Keratinocyte (primary cell): ENCODE measurements at regions not wholly inside any gene's neighbourhood (a gene's known extent, or its start where the extent isn't known, plus 50 kb on each side); places are given as distances from the start of the nearest gene placed in this dataset.
A peak's percentile ranks its signal among the peaks of the same experiment; 100 is the strongest.

ENCODE experiments used
- DNase-seq: peaks from one replicate; pipeline ENCODE4 v3.0.0-alpha.2; 2011; ENCODE audit warnings: low read depth, missing footprints, low spot score
- FAIRE-seq: peaks from 2 replicates; lab custom pipeline; 2011; peaks lifted over from hg19 to GRCh38; lab: Jason Lieb, UNC
- H2AFZ ChIP-seq: 2 replicates; pipeline ENCODE4 v1.6.0; 2012; ENCODE audit warnings: low read length, control low read depth, inconsistent platforms; ENCODE audit not compliant: control insufficient read depth
- H3K27ac ChIP-seq: 2 replicates; pipeline ENCODE4 v1.5.1; 2011; ENCODE audit warnings: low read length; ENCODE audit not compliant: control insufficient read depth, insufficient read depth
- H3K27me3 ChIP-seq: 3 replicates; pipeline ENCODE4 v1.6.0; 2011; ENCODE audit warnings: low read length; ENCODE audit not compliant: control insufficient read depth, insufficient read depth; ENCODE audit errors: extremely low read depth
- H3K36me3 ChIP-seq, 2 experiments: 2 replicates in 1 of 2; 3 replicates in 1 of 2; pipeline ENCODE4 v1.5.1; 2011; ENCODE audit warnings: low read length in 2 of 2, mild to moderate bottlenecking in 1 of 2; ENCODE audit not compliant: control insufficient read depth in 2 of 2, insufficient read depth in 2 of 2; ENCODE audit errors: extremely low read depth in 1 of 2
- H3K4me1 ChIP-seq: 3 replicates; pipeline ENCODE4 v1.5.1; 2011; ENCODE audit warnings: low read length; ENCODE audit not compliant: control insufficient read depth, insufficient read depth; ENCODE audit errors: extremely low read depth
- H3K4me2 ChIP-seq: 3 replicates; pipeline ENCODE4 v1.6.0; 2011; ENCODE audit warnings: low read depth, low read length; ENCODE audit not compliant: control insufficient read depth, insufficient read depth; ENCODE audit errors: extremely low read depth
- H3K4me3 ChIP-seq, 3 experiments: fragments of 200-600 bp in 1 of 3; sonication (generic) in 1 of 3; 2 replicates in 2 of 3; 3 replicates in 1 of 3; pipeline ENCODE4 v1.5.1; 2011 to 2016; ENCODE audit warnings: low read length in 3 of 3, mild to moderate bottlenecking in 3 of 3, control low read depth in 2 of 3, inconsistent platforms in 1 of 3, low read depth in 1 of 3, mixed read lengths in 1 of 3, mixed run types in 1 of 3, moderate library complexity in 1 of 3; ENCODE audit not compliant: control insufficient read depth in 2 of 3, insufficient read depth in 2 of 3; ENCODE audit errors: extremely low read depth in 1 of 3
- H3K79me2 ChIP-seq: 2 replicates; pipeline ENCODE4 v1.6.0; 2012; ENCODE audit warnings: low read length; ENCODE audit not compliant: control insufficient read depth, insufficient read depth
- H3K9ac ChIP-seq: 3 replicates; pipeline ENCODE4 v1.6.0; 2011; ENCODE audit warnings: low read length; ENCODE audit not compliant: control insufficient read depth, insufficient read depth; ENCODE audit errors: extremely low read depth
- H3K9me1 ChIP-seq: 3 replicates; pipeline ENCODE4 v1.6.0; 2011; ENCODE audit warnings: low read length; ENCODE audit not compliant: control insufficient read depth, insufficient read depth; ENCODE audit errors: extremely low read depth
- H3K9me3 ChIP-seq: 2 replicates; pipeline ENCODE4 v1.5.1; 2012; ENCODE audit warnings: low read depth, low read length; ENCODE audit not compliant: control insufficient read depth
- H4K20me1 ChIP-seq: 3 replicates; pipeline ENCODE4 v1.6.0; 2011; ENCODE audit warnings: low read length; ENCODE audit not compliant: control insufficient read depth, insufficient read depth; ENCODE audit errors: extremely low read depth
- CTCF ChIP-seq, 3 experiments: IDR thresholded peaks in 1 of 3; conservative IDR thresholded peaks in 1 of 3; optimal IDR thresholded peaks in 1 of 3; 2 replicates in 2 of 3; 3 replicates in 1 of 3; pipeline versions ENCODE3 to v1.5.1; 2011; ENCODE audit warnings: low read length in 3 of 3, mild to moderate bottlenecking in 3 of 3, moderate library complexity in 2 of 3, control low read depth in 1 of 3, inconsistent platforms in 1 of 3; ENCODE audit not compliant: insufficient read depth in 2 of 3; ENCODE audit errors: extremely low read depth in 1 of 3
- EZH2 ChIP-seq: IDR thresholded peaks from one replicate; pipeline ENCODE4 v1.6.1; 2012; ENCODE audit warnings: inconsistent platforms, mild to moderate bottlenecking, low read length, moderate library complexity
- dilution Hi-C: fragments of 300-500 bp; cut with MboI; formaldehyde crosslinking; loops from one replicate; pipeline ENCODE4 v1.7.0; 2020; ENCODE audit warnings: low sequenced_read_pairs; ENCODE audit not compliant: extremely low pct_ligation_motif_present

- no peak overlapping the region for H3K9ac ChIP-seq
- DNase-seq = no peak
- peak; percentile 34 for FAIRE-seq
These were observed 206.6 kb downstream of the PALM2AKAP2 start for GRCh38 chr9:109986521-109986991.

GRCh38 chr9:109989296-109989695 is 209.3 kb downstream of the PALM2AKAP2 start:
- H4K20me1 ChIP-seq = no peaks in the 10 kb centered on the region
- no peak for TF ChIP-seq CTCF (optimal IDR thresholded peaks at IDR 0.05 in 1 of 3, IDR thresholded peaks at IDR 0.05 in 1 of 3, conservative IDR thresholded peaks at IDR 0.05 in 1 of 3; ENCODE audit: extremely low read depth in 1 of 3, insufficient read depth in 2 of 3, low read length in 3 of 3)
- TF ChIP-seq EZH2 = no peak
- H3K9me1 ChIP-seq = no peaks in the 10 kb centered on the region
- DNase-seq (no peak), FAIRE-seq (no peak)
- no peaks in the 10 kb centered on the region for H3K27me3 ChIP-seq
- H3K27ac ChIP-seq = no peak overlapping the region
- dilution Hi-C loops = no loop called here
- no peak overlapping the region for H3K4me3 ChIP-seq
- H3K79me2 ChIP-seq = no peaks in the 10 kb centered on the region
- no peaks in the 10 kb centered on the region for H3K36me3 ChIP-seq
- H3K9ac ChIP-seq = no peak overlapping the region
- H3K9me3 ChIP-seq = no peaks in the 10 kb centered on the region
- no peak overlapping the region for H3K4me2 ChIP-seq
- no peak overlapping the region for H2AFZ ChIP-seq
- peaks cover 8% of the 10 kb centered on the region for H3K4me1 ChIP-seq

More at GRCh38 chr9:109986521-109986991, 206.6 kb downstream of the PALM2AKAP2 start:
- Histone ChIP-seq H3K4me3 (no peak overlapping the region), H4K20me1 (no peaks in the 10 kb centered on the region), H3K27ac (peak overlapping the region; percentile 28), H3K9me3 (no peaks in the 10 kb centered on the region), H3K79me2 (no peaks in the 10 kb centered on the region), H3K4me1 (peaks cover 8% of the 10 kb centered on the region), H3K4me2 (no peak overlapping the region), H2AFZ (no peak overlapping the region), H3K9me1 (no peaks in the 10 kb centered on the region), H3K36me3 (no peaks in the 10 kb centered on the region), H3K27me3 (no peaks in the 10 kb centered on the region)
- dilution Hi-C loops = no loop called here
- no peak for TF ChIP-seq EZH2
- no peak for TF ChIP-seq CTCF (optimal IDR thresholded peaks at IDR 0.05 in 1 of 3, IDR thresholded peaks at IDR 0.05 in 1 of 3, conservative IDR thresholded peaks at IDR 0.05 in 1 of 3; ENCODE audit: extremely low read depth in 1 of 3, insufficient read depth in 2 of 3, low read length in 3 of 3)
